ENCODE measurements at regions not wholly inside any gene's neighbourhood (a gene's known extent, or its start where the extent isn't known, plus 50 kb on each side); places are given as distances from the start of the nearest gene placed in this dataset.

- DNase-seq (ENCODE audit: low read depth), result no peak
- H3K4me3 ChIP-seq (ENCODE audit: low read depth, low read length), result no peak overlapping the region
- no peak for TF ChIP-seq CTCF (conservative IDR thresholded peaks at IDR 0.05; ENCODE audit: low read depth, low read length)
Observed at GRCh38 chr1:8111560-8111959, 85.5 kb upstream of the ERRFI1 start.

- no peak for DNase-seq (ENCODE audit: low read depth)
- no peak for TF ChIP-seq CTCF (conservative IDR thresholded peaks at IDR 0.05; ENCODE audit: low read depth, low read length)
- no peak overlapping the region for H3K4me3 ChIP-seq (ENCODE audit: low read depth, low read length)
Observed at GRCh38 chr1:8109216-8109615, 83.1 kb upstream of the ERRFI1 start.

- TF ChIP-seq CTCF (conservative IDR thresholded peaks at IDR 0.05; ENCODE audit: low read depth, low read length), result no peak
- no peak overlapping the region for H3K4me3 ChIP-seq (ENCODE audit: low read depth, low read length)
- DNase-seq (ENCODE audit: low read depth), result no peak
Observed at GRCh38 chr1:8107897-8108296, 81.8 kb upstream of the ERRFI1 start.

- no peak overlapping the region for H3K4me3 ChIP-seq (ENCODE audit: low read depth, low read length)
- no peak for DNase-seq (ENCODE audit: low read depth)
- no peak for TF ChIP-seq CTCF (conservative IDR thresholded peaks at IDR 0.05; ENCODE audit: low read depth, low read length)
Observed at GRCh38 chr1:8104278-8105236, 78.4 kb upstream of the ERRFI1 start.

GRCh38 chr1:8097908-8098307 lies 71.8 kb upstream of the ERRFI1 start:
- TF ChIP-seq CTCF (conservative IDR thresholded peaks at IDR 0.05; ENCODE audit: low read depth, low read length), result no peak
- DNase-seq (ENCODE audit: low read depth), result no peak
- no peak overlapping the region for H3K4me3 ChIP-seq (ENCODE audit: low read depth, low read length)

GRCh38 chr1:8097077-8097799 lies 71.1 kb upstream of the ERRFI1 start:
- no peak for TF ChIP-seq CTCF (conservative IDR thresholded peaks at IDR 0.05; ENCODE audit: low read depth, low read length)
- peak; percentile 93 for DNase-seq (ENCODE audit: low read depth)
- no peak overlapping the region for H3K4me3 ChIP-seq (ENCODE audit: low read depth, low read length)
